BLaER1 treated with 17β-estradiol and CSF1 and Interleukin-3, amounts not matched to agents 10 nM and 100 nM (cell line): ENCODE measurements at regions not wholly inside any gene's neighbourhood (a gene's known extent, or its start where the extent isn't known, plus 50 kb on each side); places are given as distances from the start of the nearest gene placed in this dataset.
"Not testable (repeated sequence)": the region's sequence is repeated elsewhere in the genome, so short reads cannot be mapped to it uniquely, and the experiment has no call there.

Source experiments
- H3K27ac ChIP-seq, 11 experiments: shearing (Covaris generic); formaldehyde crosslinking; 2 replicates each; pipeline ENCODE4 v1.8.1; 2022
- H3K27me3 ChIP-seq, 11 experiments: shearing (Covaris generic); formaldehyde crosslinking; 2 replicates each; pipeline ENCODE4 v1.8.1; 2022
- H3K36me3 ChIP-seq, 11 experiments: shearing (Covaris generic); formaldehyde crosslinking; 2 replicates each; pipeline ENCODE4 v1.8.1; 2022
- H3K4me1 ChIP-seq, 10 experiments: shearing (Covaris generic); formaldehyde crosslinking; 2 replicates each; pipeline ENCODE4 v1.8.1; 2022
- H3K4me2 ChIP-seq, 11 experiments: shearing (Covaris generic); formaldehyde crosslinking; 2 replicates each; pipeline ENCODE4 v1.8.1; 2022
- H3K4me3 ChIP-seq, 10 experiments: shearing (Covaris generic); formaldehyde crosslinking; 2 replicates each; pipeline ENCODE4 v1.8.1; 2022
- H3K9ac ChIP-seq, 11 experiments: shearing (Covaris generic); formaldehyde crosslinking; 2 replicates each; pipeline ENCODE4 v1.8.1; 2022
- H3K9me3 ChIP-seq, 11 experiments: shearing (Covaris generic); formaldehyde crosslinking; replicated peaks in 1 of 11; 2 replicates each; pipeline ENCODE4 v1.8.1; 2022
- H4K20me1 ChIP-seq, 11 experiments: shearing (Covaris generic); formaldehyde crosslinking; 2 replicates each; pipeline ENCODE4 v1.8.1; 2022
- Cebpa-rat ChIP-seq, 11 experiments: shearing (Covaris generic); IDR thresholded peaks; 2 replicates each; pipeline ENCODE4 v1.8.1; 2022

DNA sequence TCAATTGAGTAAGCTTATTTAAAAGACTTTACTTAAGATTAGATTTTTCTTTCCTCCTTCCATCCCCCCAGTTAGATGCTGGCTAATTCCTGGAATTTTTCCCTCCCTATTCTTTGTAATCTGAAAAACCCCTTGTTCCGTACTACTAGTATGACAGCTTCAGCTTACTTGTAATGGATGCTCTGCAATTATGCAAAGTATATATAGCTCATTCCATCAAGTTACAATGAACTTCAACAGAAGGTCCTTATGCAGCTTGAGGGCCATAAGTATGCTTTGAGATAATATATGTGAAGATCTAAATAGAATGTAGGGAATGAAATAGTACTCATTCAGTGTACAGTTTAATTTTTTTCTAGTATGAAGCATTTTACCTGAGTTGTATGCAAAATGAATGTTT, 398.3 kb upstream of the NAALADL2 start:
- TF ChIP-seq Cebpa-rat (IDR thresholded peaks at IDR 0.05), result no peak
- H3K27ac ChIP-seq, result no peak overlapping the region
- no peaks in the 10 kb centered on the region for H3K4me1 ChIP-seq
- H3K4me2 ChIP-seq, result no peak overlapping the region
- H3K4me3 ChIP-seq, result no peak overlapping the region
- H4K20me1 ChIP-seq, result no peaks in the 10 kb centered on the region
- H3K9me3 ChIP-seq, result peaks cover 0 to 9% (median 5%) of the 10 kb centered on the region in 11 experiments; a peak in 6 of 22 replicates
- no peak overlapping the region for H3K9ac ChIP-seq
- no peaks in the 10 kb centered on the region for H3K36me3 ChIP-seq
- no peaks in the 10 kb centered on the region for H3K27me3 ChIP-seq

GRCh38 chr3:174462916-174463315, 396.2 kb upstream of the NAALADL2 start:
- H3K4me2 ChIP-seq, result no peak overlapping the region
- H3K27ac ChIP-seq, result no peak overlapping the region
- H3K9me3 ChIP-seq, result no peaks in the 10 kb centered on the region
- H3K36me3 ChIP-seq, result no peaks in the 10 kb centered on the region
- H4K20me1 ChIP-seq, result no peaks in the 10 kb centered on the region
- no peak overlapping the region for H3K4me3 ChIP-seq
- no peak overlapping the region for H3K9ac ChIP-seq
- no peaks in the 10 kb centered on the region for H3K4me1 ChIP-seq
- H3K27me3 ChIP-seq, result no peaks in the 10 kb centered on the region
- no peak for TF ChIP-seq Cebpa-rat (IDR thresholded peaks at IDR 0.05)

DNA sequence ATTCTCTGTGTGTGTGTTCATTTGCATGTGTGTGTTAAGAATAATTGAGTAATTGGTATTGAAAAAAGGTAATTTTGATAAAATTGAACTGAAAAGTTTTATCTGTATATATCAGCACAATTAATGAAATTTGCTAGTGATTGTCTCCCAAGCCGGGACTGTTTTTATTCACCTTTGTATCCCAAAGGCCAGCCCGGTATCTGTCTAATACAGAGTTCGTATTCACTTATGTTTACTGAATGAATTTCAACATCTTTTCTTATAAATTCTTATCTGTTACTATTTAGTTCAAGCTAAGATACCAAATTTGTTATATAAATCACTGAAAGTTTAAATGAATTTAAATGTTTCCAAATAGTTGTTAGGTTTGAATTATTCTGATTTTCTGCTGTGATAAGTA, 394.0 kb upstream of the NAALADL2 start:
- TF ChIP-seq Cebpa-rat (IDR thresholded peaks at IDR 0.05), result no peak
- no peaks in the 10 kb centered on the region for H4K20me1 ChIP-seq
- H3K9me3 ChIP-seq, result no peaks in the 10 kb centered on the region
- H3K36me3 ChIP-seq, result no peaks in the 10 kb centered on the region
- H3K27ac ChIP-seq, result no peak overlapping the region
- no peak overlapping the region for H3K4me2 ChIP-seq
- H3K9ac ChIP-seq, result no peak overlapping the region
- H3K27me3 ChIP-seq, result no peaks in the 10 kb centered on the region
- H3K4me3 ChIP-seq, result no peak overlapping the region
- H3K4me1 ChIP-seq, result no peaks in the 10 kb centered on the region

DNA sequence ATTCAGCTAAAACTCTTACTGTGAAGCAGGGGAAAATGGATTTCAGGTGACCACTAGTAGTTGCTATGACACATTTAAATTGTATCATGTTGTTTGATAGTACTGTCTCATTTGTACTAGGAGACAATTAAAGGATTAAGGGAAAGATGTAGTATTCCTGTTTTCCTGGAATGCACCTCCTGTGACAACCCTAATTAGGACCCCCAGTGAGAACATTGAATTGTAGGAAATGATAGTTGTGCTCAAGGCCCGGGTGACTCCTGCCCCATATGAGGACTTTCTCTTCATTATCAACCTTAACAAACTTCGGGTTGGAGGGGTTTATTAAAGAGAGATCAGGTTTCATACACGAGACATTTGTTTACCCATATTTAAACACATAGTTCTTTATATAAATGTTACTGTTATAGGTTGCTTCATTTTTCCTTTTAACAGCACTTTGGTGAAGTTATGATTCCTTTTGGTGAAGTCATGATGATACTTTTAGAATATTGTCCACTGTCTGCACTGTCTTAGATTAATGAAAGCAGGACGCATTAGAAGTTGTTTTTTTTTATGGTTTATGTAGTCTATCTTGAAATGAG, 392.6 kb upstream of the NAALADL2 start:
- H3K4me3 ChIP-seq, result no peak overlapping the region
- no peaks in the 10 kb centered on the region for H4K20me1 ChIP-seq
- H3K9ac ChIP-seq, result no peak overlapping the region
- TF ChIP-seq Cebpa-rat (IDR thresholded peaks at IDR 0.05), result no peak
- no peak overlapping the region for H3K27ac ChIP-seq
- H3K36me3 ChIP-seq, result no peaks in the 10 kb centered on the region
- H3K9me3 ChIP-seq, result no peaks in the 10 kb centered on the region
- H3K27me3 ChIP-seq, result no peaks in the 10 kb centered on the region
- no peaks in the 10 kb centered on the region for H3K4me1 ChIP-seq
- H3K4me2 ChIP-seq, result no peak overlapping the region

- Histone ChIP-seq H3K9ac (no peak overlapping the region), H3K4me2 (no peak overlapping the region), H3K4me1 (no peaks in the 10 kb centered on the region), H3K36me3 (no peaks in the 10 kb centered on the region), H3K9me3 (no peaks in the 10 kb centered on the region), H3K4me3 (no peak overlapping the region), H3K27me3 (no peaks in the 10 kb centered on the region), H3K27ac (no peak overlapping the region), H4K20me1 (no peaks in the 10 kb centered on the region)
- no peak for TF ChIP-seq Cebpa-rat (IDR thresholded peaks at IDR 0.05)
These were observed 381.6 kb upstream of the NAALADL2 start for GRCh38 chr3:174477491-174477890.

GRCh38 chr3:174480767-174481166, 378.4 kb upstream of the NAALADL2 start:
- H3K4me3 ChIP-seq, result no peak overlapping the region
- no peaks in the 10 kb centered on the region for H3K27me3 ChIP-seq
- TF ChIP-seq Cebpa-rat (IDR thresholded peaks at IDR 0.05), result no peak

DNA sequence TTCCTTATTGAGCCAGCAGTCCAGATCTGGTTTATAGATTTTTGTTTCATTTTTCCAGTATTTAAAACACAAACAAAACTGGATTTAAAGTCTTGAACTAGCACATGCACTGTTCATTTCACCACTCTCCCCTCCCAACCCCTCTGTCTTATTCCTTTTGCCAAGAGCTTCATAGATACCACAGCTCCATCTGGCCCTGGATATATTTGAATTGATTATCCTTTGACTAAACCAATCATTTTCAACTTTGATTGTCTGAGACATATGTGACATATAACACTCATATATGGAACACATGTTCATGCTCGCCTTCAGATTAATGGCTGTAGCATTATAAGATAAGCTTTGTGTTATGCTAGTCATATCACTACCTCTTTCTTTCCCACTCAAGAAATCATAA, 376.6 kb upstream of the NAALADL2 start:
- no peaks in the 10 kb centered on the region for H3K36me3 ChIP-seq
- H3K4me2 ChIP-seq, result no peak overlapping the region
- no peak overlapping the region for H3K4me3 ChIP-seq
- TF ChIP-seq Cebpa-rat (IDR thresholded peaks at IDR 0.05), result no peak
- no peak overlapping the region for H3K27ac ChIP-seq
- no peaks in the 10 kb centered on the region for H3K9me3 ChIP-seq
- no peaks in the 10 kb centered on the region for H3K4me1 ChIP-seq
- H3K27me3 ChIP-seq, result no peaks in the 10 kb centered on the region
- no peak overlapping the region for H3K9ac ChIP-seq
- no peaks in the 10 kb centered on the region for H4K20me1 ChIP-seq

More at GRCh38 chr3:174480767-174481166, 378.4 kb upstream of the NAALADL2 start:
- H3K36me3 ChIP-seq, result no peaks in the 10 kb centered on the region
- no peaks in the 10 kb centered on the region for H4K20me1 ChIP-seq
- H3K4me2 ChIP-seq, result no peak overlapping the region
- H3K9ac ChIP-seq, result no peak overlapping the region
- no peaks in the 10 kb centered on the region for H3K9me3 ChIP-seq
- no peak overlapping the region for H3K27ac ChIP-seq
- no peaks in the 10 kb centered on the region for H3K4me1 ChIP-seq

GRCh38 chr3:174483254-174483653, 375.9 kb upstream of the NAALADL2 start:
- Histone ChIP-seq H3K9ac (no peak overlapping the region), H3K27me3 (no peaks in the 10 kb centered on the region), H3K9me3 (no peaks in the 10 kb centered on the region)

DNA sequence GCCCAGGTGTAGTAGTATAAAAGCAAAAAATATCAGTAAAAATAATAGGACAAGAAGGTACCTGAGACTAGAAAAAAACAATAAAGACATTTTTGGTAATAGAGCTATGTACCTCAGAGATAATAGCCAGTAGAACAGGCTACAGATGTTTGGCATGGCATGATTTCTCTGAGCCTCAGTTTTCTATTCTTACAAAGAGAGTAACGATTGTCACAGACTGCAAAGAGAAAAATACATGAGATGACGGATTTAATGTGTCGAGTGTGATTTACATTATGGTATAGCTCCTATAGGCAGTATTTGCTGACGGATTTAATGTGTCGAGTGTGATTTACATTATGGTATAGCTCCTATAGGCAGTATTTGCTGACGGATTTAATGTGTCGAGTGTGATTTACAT, 375.3 kb upstream of the NAALADL2 start:
- not testable (repeated sequence) for H3K4me3 ChIP-seq, H3K27me3 ChIP-seq, H3K4me2 ChIP-seq, H4K20me1 ChIP-seq, H3K4me1 ChIP-seq, H3K36me3 ChIP-seq, H3K27ac ChIP-seq, H3K9ac ChIP-seq, H3K9me3 ChIP-seq

More at GRCh38 chr3:174483254-174483653, 375.9 kb upstream of the NAALADL2 start:
- Histone ChIP-seq H3K4me3 (no peak overlapping the region), H4K20me1 (no peaks in the 10 kb centered on the region), H3K36me3 (no peaks in the 10 kb centered on the region), H3K4me2 (no peak overlapping the region), H3K27ac (no peak overlapping the region), H3K4me1 (no peaks in the 10 kb centered on the region)
- no peak for TF ChIP-seq Cebpa-rat (IDR thresholded peaks at IDR 0.05)

- H4K20me1 ChIP-seq, result no peaks in the 10 kb centered on the region
- no peaks in the 10 kb centered on the region for H3K4me1 ChIP-seq
- peaks cover 0 to 6% (median 0%) of the 10 kb centered on the region in 11 experiments; a peak in 4 of 22 replicates for H3K9me3 ChIP-seq
- no peaks in the 10 kb centered on the region for H3K36me3 ChIP-seq
- no peak for TF ChIP-seq Cebpa-rat (IDR thresholded peaks at IDR 0.05)
- no peaks in the 10 kb centered on the region for H3K27me3 ChIP-seq
- H3K9ac ChIP-seq, result no peak overlapping the region
- no peak overlapping the region for H3K4me3 ChIP-seq
- H3K27ac ChIP-seq, result no peak overlapping the region
- no peak overlapping the region for H3K4me2 ChIP-seq
These were observed 370.6 kb upstream of the NAALADL2 start for GRCh38 chr3:174488527-174488926.
